Fibroblast of the conjunctiva (primary cell): ENCODE measurements at regions not wholly inside any gene's neighbourhood (a gene's known extent, or its start where the extent isn't known, plus 50 kb on each side); places are given as distances from the start of the nearest gene placed in this dataset.
A peak's percentile ranks its signal among the peaks of the same experiment; 100 is the strongest.

Source experiments
- DNase-seq: peaks from one replicate; pipeline ENCODE4 v3.0.0-alpha.2; 2010; ENCODE audit warnings: low read depth

DNA sequence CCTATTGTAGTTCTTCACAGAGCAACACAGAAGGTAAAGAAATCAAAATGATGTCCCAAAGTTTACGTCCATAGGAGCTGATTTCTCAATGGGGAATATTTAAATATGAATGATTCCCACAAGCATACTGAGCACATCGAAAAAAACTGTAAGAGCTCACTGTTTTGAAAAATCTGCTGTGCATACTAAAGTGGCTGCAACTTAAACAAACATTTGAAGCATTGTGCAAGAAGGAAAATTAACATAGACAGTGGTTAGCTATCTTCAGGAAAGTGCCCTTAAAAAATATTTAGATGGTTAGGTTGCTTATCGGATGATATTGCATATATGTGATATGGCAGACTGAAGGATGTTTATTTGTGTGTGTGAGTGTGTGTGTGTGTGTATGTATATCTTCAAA lies 747.6 kb downstream of the RFPL4B start:
- peak; percentile 22 for DNase-seq

- no peak for DNase-seq
Observed at GRCh38 chr6:113095841-113096240, 748.7 kb downstream of the RFPL4B start.

DNA sequence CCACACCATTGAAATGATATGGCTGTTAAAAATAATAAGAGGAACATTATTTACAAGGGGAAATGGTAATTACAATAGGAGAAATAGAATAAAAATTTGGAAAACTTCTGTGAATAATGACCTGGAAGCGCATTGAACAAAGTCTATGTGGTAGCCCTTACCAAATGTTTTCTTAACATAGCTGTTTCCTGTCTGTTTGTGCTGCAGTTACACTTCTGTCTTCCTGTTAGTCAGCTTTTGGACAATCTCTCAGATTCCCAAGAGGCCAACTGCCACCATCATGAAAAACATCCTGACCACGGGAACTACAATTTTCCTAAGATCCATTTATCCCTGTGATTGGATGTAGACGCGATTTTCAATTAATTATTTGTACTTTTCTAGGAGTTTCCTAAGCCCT lies 754.4 kb upstream of the MARCKS start:
- no peak for DNase-seq

GRCh38 chr6:113103634-113104361 lies 753.3 kb upstream of the MARCKS start:
- no peak for DNase-seq

DNA sequence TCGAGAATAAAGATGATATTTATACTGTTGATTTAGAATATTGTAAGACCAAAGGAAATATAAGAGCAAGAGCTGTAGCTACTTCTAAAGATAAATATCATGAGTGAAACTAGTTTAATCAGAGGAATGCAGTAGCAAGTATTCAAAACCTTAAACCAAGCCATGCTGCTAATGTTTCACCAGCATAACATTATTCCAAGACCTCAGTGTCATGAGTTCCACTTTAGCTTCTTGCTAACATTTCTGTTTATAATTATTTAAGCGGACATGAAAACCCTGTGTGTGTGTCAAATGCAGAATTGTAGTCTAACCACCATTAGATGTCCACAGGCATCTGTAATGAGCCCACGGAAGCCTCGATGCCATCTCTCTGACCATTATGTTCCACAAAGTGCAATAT lies 752.6 kb upstream of the MARCKS start:
- no peak for DNase-seq

DNA sequence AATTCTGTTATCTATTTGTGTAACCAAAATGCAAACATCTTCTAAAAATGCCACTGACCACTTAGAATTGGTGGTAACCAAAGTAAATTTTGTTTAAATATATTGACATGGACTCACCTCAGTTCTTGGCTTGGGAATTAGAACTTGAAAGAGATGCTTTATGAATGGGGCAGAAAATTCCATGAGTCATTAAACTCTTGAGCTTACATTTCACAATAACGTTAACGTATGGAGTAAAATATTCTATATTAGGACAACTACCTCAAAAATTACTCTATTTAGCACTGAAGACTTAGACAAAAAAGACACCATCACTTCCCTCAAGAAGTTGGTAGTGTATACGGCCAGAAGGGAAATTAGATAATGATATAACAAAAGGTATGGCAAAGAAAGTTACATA lies 752.2 kb upstream of the MARCKS start:
- DNase-seq, result no peak

- DNase-seq, result no peak
Observed at GRCh38 chr6:113110211-113110610, 746.9 kb upstream of the MARCKS start.

- DNase-seq, result no peak
Observed at GRCh38 chr6:113111550-113111949, 745.6 kb upstream of the MARCKS start.

DNA sequence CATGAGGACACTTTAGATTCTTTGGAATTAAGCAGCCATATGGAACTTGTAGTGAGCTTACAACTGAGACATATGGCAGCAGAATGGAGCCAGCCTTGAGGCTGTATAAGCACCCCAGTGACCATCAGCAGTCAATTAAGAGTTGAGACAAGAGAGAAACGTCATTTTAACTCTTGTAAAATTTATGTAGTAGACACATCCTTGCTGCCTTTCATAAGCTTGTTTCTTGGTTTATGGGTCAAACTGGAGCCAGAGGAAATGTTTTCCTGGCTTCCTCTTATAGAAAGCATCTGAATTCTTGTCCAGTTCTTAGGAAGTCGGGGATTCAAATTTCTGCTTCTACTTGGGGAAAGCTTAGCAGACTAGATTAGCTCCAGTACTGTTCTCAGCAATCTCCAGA lies 745.1 kb upstream of the MARCKS start:
- DNase-seq, result no peak

- no peak for DNase-seq
Observed at GRCh38 chr6:113115196-113115595, 741.9 kb upstream of the MARCKS start.

DNA sequence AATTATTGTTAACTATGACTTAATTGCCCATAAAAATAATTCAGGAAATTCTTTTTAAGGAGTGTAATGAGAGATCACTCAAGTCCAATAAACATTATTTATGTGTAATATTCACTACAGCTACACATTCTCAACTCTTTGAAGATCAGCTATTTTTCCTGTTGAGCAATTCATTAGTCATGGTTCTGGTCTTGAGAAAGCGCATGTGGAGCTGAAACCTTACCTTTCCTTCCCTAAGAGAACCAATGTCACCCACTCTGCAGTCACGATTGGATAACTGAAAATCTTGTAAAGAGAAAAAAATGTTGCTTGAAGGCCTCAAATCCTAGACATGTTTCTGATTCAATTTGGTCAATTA lies 736.9 kb upstream of the MARCKS start:
- peak; percentile 36 for DNase-seq

DNA sequence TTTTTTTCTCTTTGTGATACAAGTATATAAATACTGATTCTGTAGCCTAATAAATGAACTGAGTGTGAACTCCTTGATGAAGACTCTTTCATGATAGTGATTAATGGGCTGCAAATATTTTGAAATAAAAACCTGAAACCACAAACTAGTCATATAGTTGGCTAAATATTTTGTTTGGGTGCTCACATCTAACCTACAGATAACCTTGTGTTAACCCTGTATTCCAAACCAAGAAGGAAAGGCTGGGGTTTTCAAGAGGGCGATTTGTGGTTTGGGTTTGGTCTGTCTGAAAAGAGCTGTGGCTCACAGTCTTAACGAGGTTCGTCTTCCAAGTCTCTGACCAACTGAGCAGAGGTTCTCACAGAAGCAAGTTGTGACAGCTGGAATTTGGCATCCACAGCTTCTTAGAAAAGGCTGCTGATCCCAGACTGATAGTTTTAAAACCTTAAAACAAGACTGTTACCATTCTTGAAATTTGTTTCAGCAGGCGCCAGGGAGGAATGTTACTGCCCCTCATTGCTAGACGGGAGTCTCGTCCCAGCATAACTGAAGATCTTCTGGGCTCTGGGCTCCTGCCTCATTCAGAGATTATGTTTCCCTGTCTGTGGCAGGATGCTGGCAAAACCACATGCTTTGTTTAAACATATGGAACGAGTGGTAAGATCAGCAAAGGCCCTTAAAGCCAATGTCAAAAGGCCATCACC lies 736.4 kb upstream of the MARCKS start:
- no peak for DNase-seq

- DNase-seq, result no peak
Observed at GRCh38 chr6:113121571-113121970, 735.6 kb upstream of the MARCKS start.

- peak; percentile 69 for DNase-seq
Observed at GRCh38 chr6:113122060-113122459, 735.1 kb upstream of the MARCKS start.

- no peak for DNase-seq
Observed at GRCh38 chr6:113125626-113126025, 731.5 kb upstream of the MARCKS start.

DNA sequence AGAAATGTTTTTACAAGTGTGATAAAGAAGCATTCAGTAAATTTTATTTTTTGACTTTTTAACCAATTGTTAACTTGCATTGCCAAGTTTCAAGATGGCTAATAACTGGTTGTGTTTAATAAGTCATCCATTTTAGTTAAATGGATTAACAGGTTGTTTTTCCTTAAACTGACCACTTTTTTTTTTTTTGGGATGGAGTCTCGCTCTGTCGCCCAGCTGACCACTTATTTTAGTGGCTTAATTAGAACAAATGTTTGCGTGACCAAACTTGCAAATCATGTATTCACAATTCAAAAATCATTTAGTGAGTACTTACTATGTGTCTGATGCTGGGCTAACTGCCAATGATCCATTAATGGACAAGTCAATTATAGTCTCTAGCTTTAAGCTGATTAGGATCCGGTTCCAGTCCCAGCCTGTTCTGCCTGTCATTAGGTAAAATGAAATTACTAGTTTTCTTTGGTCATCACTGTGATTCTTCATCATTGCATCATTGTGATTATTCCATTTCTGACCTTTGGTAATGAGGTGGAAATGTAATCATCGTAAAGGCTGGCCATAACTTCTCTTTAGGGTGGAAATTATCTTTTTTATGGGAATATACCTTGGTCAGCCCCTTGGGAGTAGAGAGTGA lies 729.2 kb upstream of the MARCKS start:
- no peak for DNase-seq

- no peak for DNase-seq
Observed at GRCh38 chr6:113128661-113129060, 728.5 kb upstream of the MARCKS start.

DNA sequence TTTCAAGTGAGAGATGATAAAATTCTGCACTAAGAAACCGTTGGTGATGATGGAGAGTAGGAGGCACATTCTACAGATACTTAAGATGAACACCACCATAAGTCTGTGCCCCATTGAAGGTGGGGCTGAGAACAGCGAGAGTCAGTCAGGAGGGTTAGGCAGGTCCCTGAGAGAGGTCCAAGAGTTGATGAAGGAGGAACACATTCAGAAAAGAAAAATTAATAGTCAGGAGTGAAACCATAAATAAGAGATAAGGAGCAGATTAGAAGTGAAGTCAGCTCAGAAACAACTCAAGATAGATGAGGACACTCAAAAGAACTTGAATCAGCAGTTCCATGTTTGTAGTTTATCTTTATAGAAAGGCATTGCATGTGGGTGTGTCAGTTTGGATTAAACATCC lies 727.2 kb upstream of the MARCKS start:
- DNase-seq, result no peak

GRCh38 chr6:113137426-113137825 lies 719.7 kb upstream of the MARCKS start:
- DNase-seq, result no peak

GRCh38 chr6:113140721-113141120 lies 716.4 kb upstream of the MARCKS start:
- DNase-seq, result no peak

DNA sequence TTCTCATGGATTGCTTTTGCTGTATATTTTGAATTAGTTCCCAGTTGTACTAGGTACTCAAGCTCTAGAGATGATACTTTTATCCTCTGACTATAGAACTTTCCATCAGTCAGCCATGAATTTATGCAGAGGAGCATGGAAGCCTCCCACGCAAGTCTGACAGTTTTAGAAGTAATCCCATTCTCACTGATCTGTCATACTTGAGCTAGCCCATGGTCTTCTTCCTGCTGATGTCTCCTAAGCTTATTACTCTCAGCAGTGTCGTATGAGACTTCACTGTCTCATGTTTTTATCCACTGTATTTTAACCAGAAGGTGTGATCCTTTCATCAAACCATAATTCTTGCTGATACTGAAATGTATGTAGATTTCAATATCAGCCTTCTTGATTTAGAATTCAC lies 715.2 kb upstream of the MARCKS start:
- DNase-seq, result no peak

GRCh38 chr6:113142671-113143174 lies 714.4 kb upstream of the MARCKS start:
- no peak for DNase-seq

GRCh38 chr6:113143206-113143605 lies 713.9 kb upstream of the MARCKS start:
- no peak for DNase-seq
